ENCODE measurements at regions not wholly inside any gene's neighbourhood (a gene's known extent, or its start where the extent isn't known, plus 50 kb on each side); places are given as distances from the start of the nearest gene placed in this dataset.

- intact Hi-C loops (cut with DNase I): loop anchor here in 1 of 2 donors (2.0 kb wide), 1 partner anchor 64 kb away; no protein-coding TSS in a partner anchor
- DNase-seq (ENCODE audit: low spot score): no peak
Measured at GRCh38 chr15:37810381-37810780, 124.1 kb upstream of the TMCO5A start.

GRCh38 chr15:37813306-37813705 lies 121.1 kb upstream of the TMCO5A start:
- intact Hi-C loops (cut with DNase I): no loop called here
- no peak for DNase-seq (ENCODE audit: low spot score)

GRCh38 chr15:37814847-37815515 lies 119.5 kb upstream of the TMCO5A start:
- DNase-seq (ENCODE audit: low spot score): no peak
- intact Hi-C loops (cut with DNase I): no loop called here

- intact Hi-C loops (cut with DNase I): no loop called here
- DNase-seq (ENCODE audit: low spot score): no peak
Measured at GRCh38 chr15:37818152-37818677, 116.2 kb upstream of the TMCO5A start.

GRCh38 chr15:37819191-37819590 lies 115.2 kb upstream of the TMCO5A start:
- intact Hi-C loops (cut with DNase I): no loop called here

GRCh38 chr15:37820380-37821128 lies 113.9 kb upstream of the TMCO5A start:
- no peak for DNase-seq (ENCODE audit: low spot score)
- intact Hi-C loops (cut with DNase I): no loop called here

More at GRCh38 chr15:37819191-37819590, 115.2 kb upstream of the TMCO5A start:
- DNase-seq (ENCODE audit: low spot score): no peak

GRCh38 chr15:37823601-37824275 lies 110.7 kb upstream of the TMCO5A start:
- intact Hi-C loops (cut with DNase I): no loop called here
- no peak for DNase-seq (ENCODE audit: low spot score)

- DNase-seq (ENCODE audit: low spot score): peak; percentile 34
- intact Hi-C loops (cut with DNase I): no loop called here
Measured at GRCh38 chr15:37824717-37825382, 109.6 kb upstream of the TMCO5A start.

GRCh38 chr15:37837276-37837675 lies 97.2 kb upstream of the TMCO5A start:
- intact Hi-C loops (cut with DNase I): no loop called here

GRCh38 chr15:37847776-37848175 lies 86.7 kb upstream of the TMCO5A start:
- intact Hi-C loops (cut with DNase I): no loop called here
- no peak for DNase-seq (ENCODE audit: low spot score)

More at GRCh38 chr15:37837276-37837675, 97.2 kb upstream of the TMCO5A start:
- no peak for DNase-seq (ENCODE audit: low spot score)

GRCh38 chr15:37856109-37856508 lies 78.3 kb upstream of the TMCO5A start:
- intact Hi-C loops (cut with DNase I): no loop called here
- no peak for DNase-seq (ENCODE audit: low spot score)

GRCh38 chr15:37860896-37861295 lies 73.5 kb upstream of the TMCO5A start:
- intact Hi-C loops (cut with DNase I): no loop called here

GRCh38 chr15:37865687-37866086 lies 68.8 kb upstream of the TMCO5A start:
- intact Hi-C loops (cut with DNase I): no loop called here
- DNase-seq (ENCODE audit: low spot score): no peak

More at GRCh38 chr15:37860896-37861295, 73.5 kb upstream of the TMCO5A start:
- DNase-seq (ENCODE audit: low spot score): no peak

- no peak for DNase-seq (ENCODE audit: low spot score)
Measured at GRCh38 chr15:37870711-37871110, 63.7 kb upstream of the TMCO5A start.

GRCh38 chr15:37872661-37873060 lies 61.8 kb upstream of the TMCO5A start:
- DNase-seq (ENCODE audit: low spot score): no peak
- intact Hi-C loops (cut with DNase I): no loop called here

More at GRCh38 chr15:37870711-37871110, 63.7 kb upstream of the TMCO5A start:
- intact Hi-C loops (cut with DNase I): no loop called here

- intact Hi-C loops (cut with DNase I): no loop called here
- no peak for DNase-seq (ENCODE audit: low spot score)
Measured at GRCh38 chr15:37873336-37873735, 61.1 kb upstream of the TMCO5A start.

- DNase-seq (ENCODE audit: low spot score): no peak
- intact Hi-C loops (cut with DNase I): no loop called here
Measured at GRCh38 chr15:37876900-37877299, 57.5 kb upstream of the TMCO5A start.

- no peak for DNase-seq (ENCODE audit: low spot score)
- intact Hi-C loops (cut with DNase I): no loop called here
Measured at GRCh38 chr15:37877851-37878741, 56.3 kb upstream of the TMCO5A start.

All from posterior vena cava (tissue), 2 donors.